ENCODE measurements at regions not wholly inside any gene's neighbourhood (a gene's known extent, or its start where the extent isn't known, plus 50 kb on each side); places are given as distances from the start of the nearest gene placed in this dataset.

DNA sequence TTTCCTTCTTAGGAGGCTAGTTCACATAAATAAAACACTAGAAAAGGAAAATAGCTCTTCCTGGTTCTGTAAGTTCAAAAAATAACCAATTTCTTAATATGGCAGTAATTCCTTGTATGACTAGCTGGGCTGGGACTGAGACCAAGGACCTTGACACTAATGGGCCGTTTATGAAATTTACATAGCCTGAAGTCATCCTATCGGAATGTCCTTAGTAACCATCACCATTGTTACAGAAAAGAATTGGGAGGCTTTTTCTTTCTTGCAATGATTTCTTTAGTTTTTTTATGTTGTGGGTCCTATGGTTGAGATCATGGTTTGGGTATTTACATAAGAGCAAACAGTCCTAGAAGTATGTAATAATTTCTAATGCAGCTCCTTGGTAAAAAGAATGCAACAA, 87.1 kb upstream of the HDAC9 start:
- H3K36me3 ChIP-seq, result no peaks in the 10 kb centered on the region
- H3K4me1 ChIP-seq (ENCODE audit: insufficient read depth), result no peaks in the 10 kb centered on the region
- intact Hi-C loops (cut with DNase I), result no loop called here
- no peak for TF ChIP-seq POLR2A (IDR thresholded peaks at IDR 0.05)
- TF ChIP-seq, protein P1, sequence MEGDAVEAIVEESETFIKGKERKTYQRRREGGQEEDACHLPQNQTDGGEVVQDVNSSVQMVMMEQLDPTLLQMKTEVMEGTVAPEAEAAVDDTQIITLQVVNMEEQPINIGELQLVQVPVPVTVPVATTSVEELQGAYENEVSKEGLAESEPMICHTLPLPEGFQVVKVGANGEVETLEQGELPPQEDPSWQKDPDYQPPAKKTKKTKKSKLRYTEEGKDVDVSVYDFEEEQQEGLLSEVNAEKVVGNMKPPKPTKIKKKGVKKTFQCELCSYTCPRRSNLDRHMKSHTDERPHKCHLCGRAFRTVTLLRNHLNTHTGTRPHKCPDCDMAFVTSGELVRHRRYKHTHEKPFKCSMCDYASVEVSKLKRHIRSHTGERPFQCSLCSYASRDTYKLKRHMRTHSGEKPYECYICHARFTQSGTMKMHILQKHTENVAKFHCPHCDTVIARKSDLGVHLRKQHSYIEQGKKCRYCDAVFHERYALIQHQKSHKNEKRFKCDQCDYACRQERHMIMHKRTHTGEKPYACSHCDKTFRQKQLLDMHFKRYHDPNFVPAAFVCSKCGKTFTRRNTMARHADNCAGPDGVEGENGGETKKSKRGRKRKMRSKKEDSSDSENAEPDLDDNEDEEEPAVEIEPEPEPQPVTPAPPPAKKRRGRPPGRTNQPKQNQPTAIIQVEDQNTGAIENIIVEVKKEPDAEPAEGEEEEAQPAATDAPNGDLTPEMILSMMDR (IDR thresholded peaks at IDR 0.05), result no peak
- TF ChIP-seq EP300 (IDR thresholded peaks at IDR 0.05), result no peak
- H3K27me3 ChIP-seq, result no peaks in the 10 kb centered on the region
- H3K27ac ChIP-seq, result no peak overlapping the region
- H3K9me3 ChIP-seq, result no peaks in the 10 kb centered on the region
- DNase-seq, result no peak
- no peak overlapping the region for H3K4me3 ChIP-seq
- 4 to 7% (median 4%) methylated on average over 2 of the region's 2 CpGs for WGBS, 3 donors

DNA sequence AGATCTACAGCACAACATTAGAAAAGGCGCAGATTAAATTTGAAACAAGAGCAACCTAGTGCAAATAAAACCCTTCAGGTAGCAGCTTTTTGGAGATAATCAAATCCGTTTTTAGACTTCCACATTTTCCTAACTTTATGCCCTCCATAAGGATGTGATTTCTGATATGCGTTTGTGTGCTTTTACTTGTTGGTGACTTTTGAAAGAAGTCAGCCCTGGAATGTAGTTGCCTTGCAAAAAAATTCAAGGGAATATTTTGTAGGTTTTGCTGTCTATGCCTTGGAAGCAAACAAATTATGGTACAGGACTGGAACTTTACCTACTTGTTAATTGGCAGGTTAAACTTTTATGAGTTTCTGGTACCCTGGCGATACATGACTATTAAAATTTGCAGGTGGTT, 86.7 kb upstream of the HDAC9 start:
- Histone ChIP-seq H3K36me3 (no peaks in the 10 kb centered on the region), H3K27me3 (no peaks in the 10 kb centered on the region), H3K27ac (no peak overlapping the region), H3K4me1 (ENCODE audit: insufficient read depth) (no peaks in the 10 kb centered on the region), H3K4me3 (no peak overlapping the region), H3K9me3 (no peaks in the 10 kb centered on the region)
- 70 to 82% (median 78%) methylated on average over 4 of the region's 4 CpGs for WGBS, 3 donors
- TF ChIP-seq, protein P1 (IDR thresholded peaks at IDR 0.05), result no peak
- intact Hi-C loops (cut with DNase I), result no loop called here
- no peak for DNase-seq

DNA sequence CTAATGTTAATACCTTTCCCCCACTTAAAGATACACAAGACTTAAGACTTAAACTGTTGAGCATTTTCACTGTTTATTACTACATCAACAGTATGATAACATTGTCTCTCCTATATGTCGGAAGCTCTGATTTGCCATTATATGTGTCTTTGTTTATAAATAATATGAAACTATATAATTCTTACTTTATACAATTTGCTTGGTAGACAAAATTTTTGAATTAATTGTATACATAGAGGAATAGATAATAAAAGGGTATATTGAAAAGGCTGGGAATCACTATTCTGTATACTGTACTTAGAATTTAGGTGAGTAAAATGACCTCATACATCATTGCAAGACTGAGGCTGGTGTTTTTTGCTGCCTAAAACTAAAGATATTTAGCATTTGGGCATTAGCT, 82.1 kb upstream of the HDAC9 start:
- H3K27ac ChIP-seq, result no peak overlapping the region
- no peaks in the 10 kb centered on the region for H3K36me3 ChIP-seq
- no peaks in the 10 kb centered on the region for H3K9me3 ChIP-seq
- H3K4me3 ChIP-seq, result no peak overlapping the region
- no peaks in the 10 kb centered on the region for H3K27me3 ChIP-seq
- no peak for TF ChIP-seq POLR2A (IDR thresholded peaks at IDR 0.05)
- TF ChIP-seq, protein P1 (IDR thresholded peaks at IDR 0.05), result no peak
- no peak for TF ChIP-seq EP300 (IDR thresholded peaks at IDR 0.05)
- intact Hi-C loops (cut with DNase I), result no loop called here
- DNase-seq, result no peak
- 95 to 100% (median 96%) methylated on average over 1 of the region's 1 CpG for WGBS, 3 donors
- H3K4me1 ChIP-seq (ENCODE audit: insufficient read depth), result no peaks in the 10 kb centered on the region

DNA sequence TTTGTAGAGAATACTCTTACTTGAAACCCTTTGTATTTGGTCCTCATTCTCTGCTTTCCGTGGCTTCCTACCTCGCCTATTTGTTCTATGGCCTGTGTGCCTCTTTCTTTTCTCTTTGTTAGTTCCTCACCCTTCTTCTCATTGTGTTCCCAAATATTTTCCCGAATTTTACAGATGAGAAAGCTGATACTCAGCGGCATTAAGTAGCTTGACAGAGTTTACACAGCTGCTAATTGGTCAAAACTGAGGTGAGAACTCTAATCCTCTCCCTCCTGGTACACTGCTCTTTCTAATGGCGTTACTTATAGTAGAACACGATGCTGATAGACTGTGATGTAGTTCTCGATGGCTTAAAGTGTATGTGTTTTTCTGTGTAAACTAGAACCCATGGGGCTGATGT, 80.7 kb upstream of the HDAC9 start:
- TF ChIP-seq POLR2A (IDR thresholded peaks at IDR 0.05) (no peak), EP300 (IDR thresholded peaks at IDR 0.05) (no peak)
- TF ChIP-seq, protein P1 (IDR thresholded peaks at IDR 0.05), result no peak
- Histone ChIP-seq H3K27ac (no peak overlapping the region), H3K4me1 (ENCODE audit: insufficient read depth) (no peaks in the 10 kb centered on the region), H3K4me3 (no peak overlapping the region), H3K27me3 (no peaks in the 10 kb centered on the region), H3K36me3 (no peaks in the 10 kb centered on the region), H3K9me3 (no peaks in the 10 kb centered on the region)
- DNase-seq, result no peak
- intact Hi-C loops (cut with DNase I), result no loop called here
- WGBS, 3 donors, result 84 to 90% (median 88%) methylated on average over 7 of the region's 7 CpGs

DNA sequence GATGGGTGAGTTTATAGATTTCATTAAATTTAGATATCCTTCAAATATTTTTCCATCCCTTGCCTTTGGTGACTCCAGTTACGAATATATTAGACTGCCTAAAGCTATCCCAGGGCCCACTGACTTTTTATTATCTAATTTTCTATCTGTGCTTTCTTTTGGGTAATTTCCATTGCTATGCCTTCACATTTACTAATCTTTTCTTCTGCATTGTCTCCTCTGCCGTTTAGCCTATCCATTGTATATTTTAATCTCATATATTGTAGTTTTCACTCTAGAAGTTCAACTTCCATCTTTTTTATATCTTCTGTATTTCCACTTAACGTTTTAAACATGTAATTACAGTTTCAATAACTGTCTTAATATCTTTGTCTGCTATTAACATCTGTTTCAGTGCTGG, 78.6 kb upstream of the HDAC9 start:
- no peaks in the 10 kb centered on the region for H3K27me3 ChIP-seq
- no peak overlapping the region for H3K4me3 ChIP-seq
- DNase-seq, result no peak
- intact Hi-C loops (cut with DNase I), result no loop called here
- H3K4me1 ChIP-seq (ENCODE audit: insufficient read depth), result no peaks in the 10 kb centered on the region
- H3K9me3 ChIP-seq, result no peaks in the 10 kb centered on the region
- no peaks in the 10 kb centered on the region for H3K36me3 ChIP-seq
- WGBS, 3 donors, result 62 to 71% (median 71%) methylated on average over 3 of the region's 3 CpGs
- H3K27ac ChIP-seq, result no peak overlapping the region
- TF ChIP-seq POLR2A (IDR thresholded peaks at IDR 0.05) (no peak), EP300 (IDR thresholded peaks at IDR 0.05) (no peak)
- TF ChIP-seq, protein P1 (IDR thresholded peaks at IDR 0.05), result no peak
